ENCODE measurements at regions not wholly inside any gene's neighbourhood (a gene's known extent, or its start where the extent isn't known, plus 50 kb on each side); places are given as distances from the start of the nearest gene placed in this dataset.
"Not testable (repeated sequence)": the region's sequence is repeated elsewhere in the genome, so short reads cannot be mapped to it uniquely, and the experiment has no call there.

DNA sequence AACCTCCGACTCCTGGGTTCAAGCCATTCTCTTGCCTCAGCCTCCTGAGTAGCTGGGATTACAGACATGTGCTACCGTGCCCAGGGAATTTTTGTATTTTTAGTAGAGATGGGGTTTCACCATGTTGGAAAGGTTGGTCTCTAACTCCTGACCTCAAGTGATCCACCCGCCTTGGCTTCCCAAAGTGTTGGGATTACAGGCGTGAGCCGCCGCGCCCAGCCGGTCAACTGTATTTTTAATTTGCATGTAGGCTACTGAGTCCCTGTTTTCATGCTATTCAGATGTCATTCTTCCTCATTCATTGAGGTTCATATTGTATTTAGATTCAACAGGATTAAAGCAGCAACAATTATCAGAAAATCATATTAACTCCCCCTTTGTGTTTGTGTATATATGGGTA is 425.1 kb upstream of the IZUMO3 start:
- not testable (repeated sequence) for TF ChIP-seq EZH2 (IDR thresholded peaks at IDR 0.05; ENCODE audit: low read length, missing control alignments)
- TF ChIP-seq, protein P1, sequence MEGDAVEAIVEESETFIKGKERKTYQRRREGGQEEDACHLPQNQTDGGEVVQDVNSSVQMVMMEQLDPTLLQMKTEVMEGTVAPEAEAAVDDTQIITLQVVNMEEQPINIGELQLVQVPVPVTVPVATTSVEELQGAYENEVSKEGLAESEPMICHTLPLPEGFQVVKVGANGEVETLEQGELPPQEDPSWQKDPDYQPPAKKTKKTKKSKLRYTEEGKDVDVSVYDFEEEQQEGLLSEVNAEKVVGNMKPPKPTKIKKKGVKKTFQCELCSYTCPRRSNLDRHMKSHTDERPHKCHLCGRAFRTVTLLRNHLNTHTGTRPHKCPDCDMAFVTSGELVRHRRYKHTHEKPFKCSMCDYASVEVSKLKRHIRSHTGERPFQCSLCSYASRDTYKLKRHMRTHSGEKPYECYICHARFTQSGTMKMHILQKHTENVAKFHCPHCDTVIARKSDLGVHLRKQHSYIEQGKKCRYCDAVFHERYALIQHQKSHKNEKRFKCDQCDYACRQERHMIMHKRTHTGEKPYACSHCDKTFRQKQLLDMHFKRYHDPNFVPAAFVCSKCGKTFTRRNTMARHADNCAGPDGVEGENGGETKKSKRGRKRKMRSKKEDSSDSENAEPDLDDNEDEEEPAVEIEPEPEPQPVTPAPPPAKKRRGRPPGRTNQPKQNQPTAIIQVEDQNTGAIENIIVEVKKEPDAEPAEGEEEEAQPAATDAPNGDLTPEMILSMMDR (conservative IDR thresholded peaks at IDR 0.05 in 1 of 2, IDR thresholded peaks at IDR 0.05 in 1 of 2; ENCODE audit: low read depth in 1 of 2, low read length in 2 of 2): not testable (repeated sequence)
